ENCODE measurements at regions not wholly inside any gene's neighbourhood (a gene's known extent, or its start where the extent isn't known, plus 50 kb on each side); places are given as distances from the start of the nearest gene placed in this dataset.

DNA sequence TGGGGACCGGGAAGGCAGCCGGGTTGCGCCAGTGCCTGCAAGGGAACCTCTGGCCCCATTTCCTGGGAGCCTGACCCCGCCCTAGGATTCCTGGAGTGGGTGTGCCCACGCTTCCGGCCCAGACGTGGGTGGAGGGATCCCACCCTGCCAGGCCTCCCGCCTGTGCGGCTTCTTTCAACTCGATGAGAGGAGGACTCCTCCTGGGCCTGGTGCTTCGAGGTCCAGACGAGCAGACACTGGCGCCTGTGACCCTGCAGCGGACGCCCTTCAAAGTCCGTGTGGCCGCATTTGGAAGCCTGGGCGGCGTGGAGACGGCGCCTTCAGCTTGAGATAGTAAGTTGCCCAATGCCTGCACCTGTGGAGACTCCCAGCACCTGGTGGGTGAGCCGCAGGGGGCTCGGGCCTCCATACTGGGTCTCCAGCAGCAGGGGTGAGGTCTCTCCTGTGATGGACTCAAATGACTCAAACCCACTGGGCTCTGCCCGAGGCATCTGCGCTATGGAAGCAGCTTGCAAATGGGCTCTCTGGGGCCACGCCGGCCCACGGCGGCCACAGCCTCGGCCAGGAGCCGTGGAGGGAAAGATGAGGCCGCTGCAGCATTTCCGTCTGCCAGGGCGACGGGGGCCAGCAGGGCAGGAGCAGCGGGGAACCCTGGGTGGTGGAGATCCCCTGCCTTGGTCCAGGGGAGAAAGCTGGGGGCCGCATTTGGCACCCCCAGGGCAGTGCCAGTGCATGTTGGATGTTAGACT is 64.3 kb upstream of the PPARA start:
- H3K36me3 ChIP-seq: peaks cover 81% of the 10 kb centered on the region
- no peaks in the 10 kb centered on the region for H3K4me1 ChIP-seq (ENCODE audit: control insufficient read depth in 1 of 2, insufficient read depth in 1 of 2, low read depth in 1 of 2, low read length in 1 of 2)
- no peaks in the 10 kb centered on the region for H3K27me3 ChIP-seq
- H3K27ac ChIP-seq: no peak overlapping the region
- H3K4me3 ChIP-seq (ENCODE audit: low read depth in 1 of 2, low read length in 1 of 2): no peak overlapping the region
- TF ChIP-seq, protein P1, sequence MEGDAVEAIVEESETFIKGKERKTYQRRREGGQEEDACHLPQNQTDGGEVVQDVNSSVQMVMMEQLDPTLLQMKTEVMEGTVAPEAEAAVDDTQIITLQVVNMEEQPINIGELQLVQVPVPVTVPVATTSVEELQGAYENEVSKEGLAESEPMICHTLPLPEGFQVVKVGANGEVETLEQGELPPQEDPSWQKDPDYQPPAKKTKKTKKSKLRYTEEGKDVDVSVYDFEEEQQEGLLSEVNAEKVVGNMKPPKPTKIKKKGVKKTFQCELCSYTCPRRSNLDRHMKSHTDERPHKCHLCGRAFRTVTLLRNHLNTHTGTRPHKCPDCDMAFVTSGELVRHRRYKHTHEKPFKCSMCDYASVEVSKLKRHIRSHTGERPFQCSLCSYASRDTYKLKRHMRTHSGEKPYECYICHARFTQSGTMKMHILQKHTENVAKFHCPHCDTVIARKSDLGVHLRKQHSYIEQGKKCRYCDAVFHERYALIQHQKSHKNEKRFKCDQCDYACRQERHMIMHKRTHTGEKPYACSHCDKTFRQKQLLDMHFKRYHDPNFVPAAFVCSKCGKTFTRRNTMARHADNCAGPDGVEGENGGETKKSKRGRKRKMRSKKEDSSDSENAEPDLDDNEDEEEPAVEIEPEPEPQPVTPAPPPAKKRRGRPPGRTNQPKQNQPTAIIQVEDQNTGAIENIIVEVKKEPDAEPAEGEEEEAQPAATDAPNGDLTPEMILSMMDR (IDR thresholded peaks at IDR 0.05): no peak
- H3K9me3 ChIP-seq: no peaks in the 10 kb centered on the region

DNA sequence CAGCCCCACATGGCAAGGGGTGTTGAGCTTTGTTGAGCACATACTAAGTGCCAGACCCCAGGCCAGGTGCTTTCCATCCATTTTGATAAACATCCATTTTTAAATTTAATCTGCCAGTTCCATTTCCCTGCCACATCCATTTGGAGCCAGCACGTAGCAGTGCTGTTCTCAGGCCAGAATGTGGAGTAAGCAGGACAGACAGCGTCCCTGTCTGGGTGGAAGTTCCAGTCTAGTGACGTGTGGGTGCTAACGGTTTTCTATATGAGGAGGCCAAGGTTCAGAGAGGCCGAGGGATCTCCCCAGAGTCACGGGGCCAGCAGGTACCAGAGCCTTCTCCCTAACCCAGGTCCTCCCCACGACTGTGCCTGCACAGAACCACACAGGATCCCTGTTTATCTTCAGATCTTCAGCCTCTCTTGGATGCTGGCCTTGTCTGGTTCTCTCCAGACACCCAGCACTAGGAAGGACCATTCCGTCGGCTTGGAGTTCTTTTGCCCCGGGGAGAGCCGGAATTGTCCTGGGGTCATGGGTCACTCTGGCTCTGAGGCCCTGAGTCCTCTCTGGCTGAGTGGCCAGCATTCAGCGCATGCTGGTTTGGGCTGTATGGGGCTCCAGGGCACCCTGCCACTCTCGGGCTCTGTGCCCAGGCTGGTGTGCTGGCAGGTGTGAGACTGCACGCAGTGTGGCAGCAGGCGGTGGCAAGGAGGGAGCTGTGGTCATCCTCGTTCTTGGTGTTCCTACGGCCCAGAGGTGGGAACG is 63.6 kb upstream of the PPARA start:
- H3K27me3 ChIP-seq: no peaks in the 10 kb centered on the region
- H3K36me3 ChIP-seq: peaks cover 83% of the 10 kb centered on the region
- H3K4me1 ChIP-seq (ENCODE audit: control insufficient read depth in 1 of 2, insufficient read depth in 1 of 2, low read depth in 1 of 2, low read length in 1 of 2): no peaks in the 10 kb centered on the region
- no peak overlapping the region for H3K27ac ChIP-seq
- H3K4me3 ChIP-seq (ENCODE audit: low read depth in 1 of 2, low read length in 1 of 2): no peak overlapping the region
- TF ChIP-seq, protein P1 (IDR thresholded peaks at IDR 0.05): no peak
- H3K9me3 ChIP-seq: no peaks in the 10 kb centered on the region

DNA sequence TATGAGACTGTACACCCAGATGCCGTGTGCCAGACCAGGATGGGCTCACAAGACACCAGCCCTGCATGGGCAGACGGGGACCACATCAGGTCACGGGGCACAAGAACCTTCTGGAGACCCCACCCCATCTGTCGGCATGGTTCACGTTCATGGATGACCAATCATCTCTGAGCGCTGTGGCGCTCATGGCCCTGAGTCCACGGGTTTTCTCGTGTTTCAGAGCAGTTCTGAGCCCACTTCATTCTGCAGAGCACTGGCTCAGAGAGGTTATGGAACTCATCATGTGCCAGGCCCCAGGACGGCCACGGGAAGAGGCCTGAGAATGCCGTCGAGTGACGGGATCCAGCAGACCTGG is 63.0 kb upstream of the PPARA start:
- H3K4me1 ChIP-seq (ENCODE audit: control insufficient read depth in 1 of 2, insufficient read depth in 1 of 2, low read depth in 1 of 2, low read length in 1 of 2): no peaks in the 10 kb centered on the region

DNA sequence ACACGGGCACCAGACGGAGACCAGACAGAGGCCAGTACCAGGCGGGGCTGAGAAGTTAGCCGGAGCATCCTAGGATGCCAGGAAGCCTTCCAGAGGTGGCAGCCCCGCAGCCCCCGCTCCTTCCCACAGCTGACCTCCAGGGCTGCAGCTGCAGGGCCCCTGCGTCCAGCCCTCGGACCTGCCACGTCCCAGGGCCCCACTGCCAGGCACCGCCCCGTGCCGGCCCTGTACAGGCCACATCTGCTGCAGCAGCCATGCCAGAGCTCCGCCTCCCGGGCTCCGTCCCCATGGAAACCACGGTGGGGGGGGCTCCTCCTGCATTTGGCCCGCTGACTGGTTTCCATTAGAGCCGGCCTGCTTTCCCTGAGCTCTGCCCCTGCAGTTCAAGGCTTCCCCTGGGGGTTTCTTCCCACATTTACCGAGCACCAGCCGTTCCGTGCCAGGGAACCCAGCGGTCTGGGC is 62.5 kb upstream of the PPARA start:
- Histone ChIP-seq H3K4me1 (ENCODE audit: control insufficient read depth in 1 of 2, insufficient read depth in 1 of 2, low read depth in 1 of 2, low read length in 1 of 2) (no peaks in the 10 kb centered on the region), H3K27ac (no peak overlapping the region), H3K4me3 (ENCODE audit: low read depth in 1 of 2, low read length in 1 of 2) (no peak overlapping the region), H3K27me3 (no peaks in the 10 kb centered on the region), H3K36me3 (peaks cover 91% of the 10 kb centered on the region), H3K9me3 (no peaks in the 10 kb centered on the region)
- TF ChIP-seq, protein P1 (IDR thresholded peaks at IDR 0.05): no peak

More for the DNA sequence above, 63.0 kb upstream of the PPARA start:
- TF ChIP-seq, protein P1 (IDR thresholded peaks at IDR 0.05): no peak
- Histone ChIP-seq H3K4me3 (ENCODE audit: low read depth in 1 of 2, low read length in 1 of 2) (no peak overlapping the region), H3K36me3 (peaks cover 87% of the 10 kb centered on the region), H3K27ac (no peak overlapping the region), H3K27me3 (no peaks in the 10 kb centered on the region), H3K9me3 (no peaks in the 10 kb centered on the region)

DNA sequence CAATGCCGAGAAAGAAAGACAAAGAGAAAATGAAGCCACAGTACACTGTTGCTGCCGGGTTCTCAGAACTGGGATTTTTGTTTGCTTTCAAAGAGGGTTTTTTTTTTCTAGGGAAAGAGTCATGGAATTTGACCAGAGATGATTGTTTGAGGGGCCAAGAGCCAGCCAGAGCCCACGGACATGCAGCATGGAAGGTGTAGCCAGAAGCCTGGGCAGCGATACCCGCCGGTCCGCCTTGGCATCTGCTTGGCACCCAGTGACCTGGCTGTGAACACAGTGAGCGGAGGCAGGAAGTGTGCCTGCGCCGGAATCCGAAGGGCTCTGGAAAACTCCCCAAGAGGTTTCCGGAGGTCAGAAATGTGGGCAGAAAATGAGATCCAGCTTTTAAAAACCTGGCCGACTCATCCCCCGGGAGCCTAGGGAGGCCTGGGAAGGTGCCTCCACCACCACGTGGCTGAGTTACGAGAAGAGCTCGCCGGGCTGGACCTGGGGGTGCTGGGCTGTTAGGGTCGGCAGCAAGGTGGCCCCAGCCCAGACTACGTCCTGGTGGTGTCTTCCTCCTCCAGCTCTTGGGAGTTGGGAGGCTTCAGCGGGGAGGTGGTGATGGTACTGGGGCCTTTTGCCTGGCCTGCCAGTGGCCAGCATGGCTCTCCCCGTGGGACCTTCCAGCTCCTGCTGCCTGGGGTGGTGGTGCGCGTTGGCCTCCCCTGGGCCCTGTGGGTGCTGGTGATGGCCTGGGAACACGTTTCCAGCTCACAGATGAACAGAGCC is 61.6 kb upstream of the PPARA start:
- H3K4me3 ChIP-seq (ENCODE audit: low read depth in 1 of 2, low read length in 1 of 2): no peak overlapping the region
- TF ChIP-seq, protein P1 (IDR thresholded peaks at IDR 0.05): no peak
- no peaks in the 10 kb centered on the region for H3K4me1 ChIP-seq (ENCODE audit: control insufficient read depth in 1 of 2, insufficient read depth in 1 of 2, low read depth in 1 of 2, low read length in 1 of 2)
- H3K36me3 ChIP-seq: peaks cover 94% of the 10 kb centered on the region
- no peaks in the 10 kb centered on the region for H3K9me3 ChIP-seq
- no peaks in the 10 kb centered on the region for H3K27me3 ChIP-seq
- no peak overlapping the region for H3K27ac ChIP-seq
